Ishikawa (cell line): ENCODE measurements at regions not wholly inside any gene's neighbourhood (a gene's known extent, or its start where the extent isn't known, plus 50 kb on each side); places are given as distances from the start of the nearest gene placed in this dataset.

Experiments used
- CEBPB ChIP-seq: IDR thresholded peaks from 2 replicates; pipeline ENCODE4 v1.6.1; 2012
- CREB1 ChIP-seq: IDR thresholded peaks from 2 replicates; pipeline ENCODE4 v1.6.1; 2012; ENCODE audit warnings: low read depth
- EGR1 ChIP-seq: IDR thresholded peaks from 2 replicates; pipeline ENCODE4 v1.6.1; 2012
- EP300 ChIP-seq: IDR thresholded peaks from 2 replicates; pipeline ENCODE4 v1.6.1; 2012; ENCODE audit warnings: borderline replicate concordance
- FOXM1 ChIP-seq: IDR thresholded peaks from 2 replicates; pipeline ENCODE4 v1.6.1; 2012; ENCODE audit warnings: low read depth, borderline replicate concordance
- MAX ChIP-seq: IDR thresholded peaks from 2 replicates; pipeline ENCODE4 v1.6.1; 2012
- NFIC ChIP-seq: IDR thresholded peaks from 2 replicates; pipeline ENCODE4 v1.6.1; 2012
- RAD21 ChIP-seq: IDR thresholded peaks from 2 replicates; pipeline ENCODE4 v1.6.1; 2012; ENCODE audit warnings: low read depth
- REST ChIP-seq: IDR thresholded peaks from 2 replicates; pipeline ENCODE4 v1.6.1; 2012; ENCODE audit warnings: low read depth, mild to moderate bottlenecking
- TAF1 ChIP-seq: IDR thresholded peaks from 2 replicates; pipeline ENCODE4 v1.6.1; 2012; ENCODE audit warnings: low read depth, mild to moderate bottlenecking
- TCF12 ChIP-seq: IDR thresholded peaks from 2 replicates; pipeline ENCODE4 v1.6.1; 2012; ENCODE audit warnings: low read depth
- TEAD4 ChIP-seq: IDR thresholded peaks from 2 replicates; pipeline ENCODE4 v1.6.1; 2012
- USF1 ChIP-seq: IDR thresholded peaks from 2 replicates; pipeline ENCODE4 v1.6.1; 2012
- YY1 ChIP-seq: IDR thresholded peaks from 2 replicates; pipeline ENCODE4 v1.6.1; 2012; ENCODE audit warnings: low read depth
- ZBTB7A ChIP-seq: IDR thresholded peaks from 2 replicates; pipeline ENCODE4 v1.6.1; 2012; ENCODE audit warnings: low read depth

- no peak for TF ChIP-seq ZBTB7A
These were observed 343.6 kb downstream of the FGF9 start for GRCh38 chr13:22014469-22014868.

GRCh38 chr13:22017226-22017625 lies 346.4 kb downstream of the FGF9 start:
- TF ChIP-seq REST: no peak
- no peak for TF ChIP-seq NFIC
- no peak for TF ChIP-seq EGR1
- TF ChIP-seq EP300: no peak
- no peak for TF ChIP-seq CEBPB
- TF ChIP-seq MAX: no peak

GRCh38 chr13:22018076-22018835 lies 347.4 kb downstream of the FGF9 start:
- TF ChIP-seq USF1 (no peak), MAX (no peak), ZBTB7A (no peak), TEAD4 (no peak), YY1 (no peak), RAD21 (no peak), EGR1 (no peak), EP300 (no peak), CREB1 (no peak), TAF1 (no peak), TCF12 (no peak), FOXM1 (no peak), CEBPB (no peak), REST (no peak), NFIC (no peak)

- TF ChIP-seq CREB1 (no peak), NFIC (no peak), REST (no peak)
These were observed 347.9 kb downstream of the FGF9 start for GRCh38 chr13:22018836-22019210.

GRCh38 chr13:22024381-22024994 lies 353.6 kb downstream of the FGF9 start:
- TF ChIP-seq FOXM1 (no peak), NFIC (no peak), TEAD4 (no peak), EP300 (no peak), YY1 (no peak), MAX (no peak), CREB1 (no peak), TAF1 (no peak), CEBPB (no peak), USF1 (no peak), ZBTB7A (no peak), TCF12 (no peak), RAD21 (no peak), EGR1 (no peak), REST (no peak)
